NOMO-1 (cell line): ENCODE measurements at regions not wholly inside any gene's neighbourhood (a gene's known extent, or its start where the extent isn't known, plus 50 kb on each side); places are given as distances from the start of the nearest gene placed in this dataset.

Experiments used
- DNase-seq, 2 experiments: peaks; one replicate each; lab custom pipeline; 2025; ENCODE audit not compliant: unreplicated experiment in 2 of 2; lab: John Stamatoyannopoulos, UW

GRCh38 chr2:147482916-147483669, 361.7 kb upstream of the ACVR2A start:
- DNase-seq, result no peak

- DNase-seq, result no peak
These were observed 362.5 kb upstream of the ACVR2A start for GRCh38 chr2:147482111-147482895.

GRCh38 chr2:147479358-147479757, 365.5 kb upstream of the ACVR2A start:
- no peak for DNase-seq

- DNase-seq, result no peak
These were observed 371.8 kb upstream of the ACVR2A start for GRCh38 chr2:147473075-147473474.

GRCh38 chr2:147471126-147471525, 373.7 kb upstream of the ACVR2A start:
- no peak for DNase-seq

GRCh38 chr2:147469471-147469870, 375.4 kb upstream of the ACVR2A start:
- no peak for DNase-seq

GRCh38 chr2:147468963-147469362, 375.9 kb upstream of the ACVR2A start:
- no peak for DNase-seq

GRCh38 chr2:147468349-147468748, 376.5 kb upstream of the ACVR2A start:
- no peak for DNase-seq

- no peak for DNase-seq
These were observed 377.4 kb upstream of the ACVR2A start for GRCh38 chr2:147467441-147467840.

- DNase-seq, result no peak
These were observed 380.0 kb upstream of the ACVR2A start for GRCh38 chr2:147464737-147465357.

- DNase-seq, result no peak
These were observed 380.8 kb upstream of the ACVR2A start for GRCh38 chr2:147463881-147464520.

GRCh38 chr2:147460155-147460554, 384.7 kb upstream of the ACVR2A start:
- no peak for DNase-seq

GRCh38 chr2:147456779-147457178, 388.1 kb upstream of the ACVR2A start:
- no peak for DNase-seq

- no peak for DNase-seq
These were observed 392.8 kb upstream of the ACVR2A start for GRCh38 chr2:147451902-147452515.

- DNase-seq, result no peak
These were observed 393.9 kb upstream of the ACVR2A start for GRCh38 chr2:147450661-147451510.

GRCh38 chr2:147449323-147449991, 395.4 kb upstream of the ACVR2A start:
- DNase-seq, result no peak

- DNase-seq, result no peak
These were observed 402.0 kb upstream of the ACVR2A start for GRCh38 chr2:147442816-147443215.

GRCh38 chr2:147441182-147441581, 403.6 kb upstream of the ACVR2A start:
- no peak for DNase-seq

GRCh38 chr2:147440734-147441133, 404.1 kb upstream of the ACVR2A start:
- no peak for DNase-seq
